Kidney epithelial cell (primary cell): ENCODE measurements at regions not wholly inside any gene's neighbourhood (a gene's known extent, or its start where the extent isn't known, plus 50 kb on each side); places are given as distances from the start of the nearest gene placed in this dataset.
"Not testable (repeated sequence)": the region's sequence is repeated elsewhere in the genome, so short reads cannot be mapped to it uniquely, and the experiment has no call there.

Experiments used
- DNase-seq: peaks from one replicate; pipeline ENCODE4 v3.0.0-alpha.2; 2010; ENCODE audit warnings: low read depth
- H3K27me3 ChIP-seq: 2 replicates; pipeline ENCODE4 v1.6.0; 2011; ENCODE audit warnings: low read length; ENCODE audit not compliant: control insufficient read depth, insufficient read depth
- H3K36me3 ChIP-seq: 2 replicates; pipeline ENCODE4 v1.5.1; 2011; ENCODE audit warnings: low read length; ENCODE audit not compliant: control insufficient read depth, insufficient read depth
- H3K4me3 ChIP-seq: 2 replicates; pipeline ENCODE4 v1.5.1; 2011; ENCODE audit warnings: low read depth, mild to moderate bottlenecking, control low read depth, low read length
- TF ChIP-seq, protein P1 (sequence below): IDR thresholded peaks from 2 replicates; pipeline ENCODE4 v1.5.1; 2011; ENCODE audit warnings: mild to moderate bottlenecking, moderate library complexity, low read length, control low read depth, inconsistent platforms; ENCODE audit not compliant: insufficient read depth, poor library complexity, severe bottlenecking

GRCh38 chr7:156334636-156335035, 305.9 kb upstream of the RNF32 start:
- DNase-seq: no peak
- TF ChIP-seq, protein P1, sequence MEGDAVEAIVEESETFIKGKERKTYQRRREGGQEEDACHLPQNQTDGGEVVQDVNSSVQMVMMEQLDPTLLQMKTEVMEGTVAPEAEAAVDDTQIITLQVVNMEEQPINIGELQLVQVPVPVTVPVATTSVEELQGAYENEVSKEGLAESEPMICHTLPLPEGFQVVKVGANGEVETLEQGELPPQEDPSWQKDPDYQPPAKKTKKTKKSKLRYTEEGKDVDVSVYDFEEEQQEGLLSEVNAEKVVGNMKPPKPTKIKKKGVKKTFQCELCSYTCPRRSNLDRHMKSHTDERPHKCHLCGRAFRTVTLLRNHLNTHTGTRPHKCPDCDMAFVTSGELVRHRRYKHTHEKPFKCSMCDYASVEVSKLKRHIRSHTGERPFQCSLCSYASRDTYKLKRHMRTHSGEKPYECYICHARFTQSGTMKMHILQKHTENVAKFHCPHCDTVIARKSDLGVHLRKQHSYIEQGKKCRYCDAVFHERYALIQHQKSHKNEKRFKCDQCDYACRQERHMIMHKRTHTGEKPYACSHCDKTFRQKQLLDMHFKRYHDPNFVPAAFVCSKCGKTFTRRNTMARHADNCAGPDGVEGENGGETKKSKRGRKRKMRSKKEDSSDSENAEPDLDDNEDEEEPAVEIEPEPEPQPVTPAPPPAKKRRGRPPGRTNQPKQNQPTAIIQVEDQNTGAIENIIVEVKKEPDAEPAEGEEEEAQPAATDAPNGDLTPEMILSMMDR: no peak
- Histone ChIP-seq H3K27me3 (no peaks in the 10 kb centered on the region), H3K4me3 (no peak overlapping the region), H3K36me3 (no peaks in the 10 kb centered on the region)

DNA sequence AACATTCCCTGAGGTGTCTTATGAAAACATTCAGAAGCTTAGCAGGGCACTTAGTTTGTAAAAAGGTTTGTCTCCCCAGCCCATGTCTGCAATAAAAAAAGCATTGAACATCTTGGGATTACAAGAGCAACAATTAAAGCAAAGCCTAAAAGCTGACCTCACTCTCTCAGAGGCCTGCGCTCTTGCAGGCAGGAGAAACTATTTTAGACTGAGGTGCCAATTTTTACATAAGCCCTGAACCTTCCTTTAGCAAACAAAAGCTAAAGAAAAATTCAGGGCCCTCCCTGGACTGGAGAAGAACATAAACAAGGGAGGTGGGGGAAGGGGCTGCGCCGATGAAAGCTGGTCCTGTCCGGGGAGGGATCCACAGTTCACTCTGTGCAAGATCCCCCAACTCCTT, 312.7 kb upstream of the RNF32 start:
- H3K27me3 ChIP-seq: no peaks in the 10 kb centered on the region
- DNase-seq: no peak
- no peaks in the 10 kb centered on the region for H3K36me3 ChIP-seq
- TF ChIP-seq, protein P1: no peak
- no peak overlapping the region for H3K4me3 ChIP-seq

DNA sequence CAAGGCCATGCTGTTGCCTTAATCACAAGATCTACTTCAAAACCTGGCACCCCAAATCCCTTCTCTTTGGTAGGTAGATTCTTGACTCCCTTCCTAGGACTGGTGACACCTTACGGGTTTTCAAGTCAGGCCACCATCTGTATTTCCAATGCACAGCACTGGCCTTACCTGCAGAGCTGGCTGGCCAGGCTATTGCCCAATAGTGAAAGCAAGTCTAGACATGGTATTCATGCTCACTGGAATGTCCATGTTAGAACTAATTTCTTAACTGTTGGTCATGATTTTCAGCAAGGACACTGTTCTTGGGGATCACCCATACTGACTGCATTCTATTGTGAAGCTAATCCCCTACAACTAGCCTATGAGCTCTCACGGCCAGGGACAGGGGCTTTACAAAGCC, 313.1 kb upstream of the RNF32 start:
- Histone ChIP-seq H3K36me3 (no peaks in the 10 kb centered on the region), H3K27me3 (no peaks in the 10 kb centered on the region), H3K4me3 (no peak overlapping the region)
- DNase-seq: no peak
- TF ChIP-seq, protein P1: no peak

DNA sequence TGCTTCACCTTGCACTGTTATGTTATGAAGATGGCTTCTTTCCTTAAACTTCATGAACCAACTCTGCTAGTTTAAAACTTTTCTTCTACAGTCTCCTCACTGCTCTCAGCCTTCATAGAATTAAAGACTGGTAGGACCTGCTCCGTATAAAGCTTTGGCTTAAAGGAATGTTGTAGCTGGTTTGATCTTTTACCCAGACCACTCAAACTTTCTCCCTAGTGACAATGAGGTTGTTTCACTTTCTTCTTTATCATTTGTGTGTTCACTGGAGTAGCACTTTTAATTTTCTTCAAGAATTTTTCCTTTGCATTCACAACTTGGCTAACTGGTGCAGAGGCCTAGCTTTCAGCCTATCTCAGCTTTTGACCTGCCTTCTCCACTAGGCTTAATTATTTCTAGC, 316.4 kb upstream of the RNF32 start:
- Histone ChIP-seq H3K36me3 (no peaks in the 10 kb centered on the region), H3K27me3 (no peaks in the 10 kb centered on the region), H3K4me3 (no peak overlapping the region)
- DNase-seq: no peak
- TF ChIP-seq, protein P1: no peak

GRCh38 chr7:156321430-156321829, 319.1 kb upstream of the RNF32 start:
- H3K27me3 ChIP-seq, H3K4me3 ChIP-seq, DNase-seq, H3K36me3 ChIP-seq: not testable (repeated sequence)

- no peak for DNase-seq
- no peaks in the 10 kb centered on the region for H3K27me3 ChIP-seq
- TF ChIP-seq, protein P1: no peak
- H3K4me3 ChIP-seq: no peak overlapping the region
- no peaks in the 10 kb centered on the region for H3K36me3 ChIP-seq
Measured at GRCh38 chr7:156318926-156319325, 321.6 kb upstream of the RNF32 start.
